Hindlimb muscle (tissue), 1 donor: ENCODE measurements at regions not wholly inside any gene's neighbourhood (a gene's known extent, or its start where the extent isn't known, plus 50 kb on each side); places are given as distances from the start of the nearest gene placed in this dataset.

Source experiments
- DNase-seq: peaks from one replicate; pipeline ENCODE4 v3.0.0-alpha.2; 2013

DNA sequence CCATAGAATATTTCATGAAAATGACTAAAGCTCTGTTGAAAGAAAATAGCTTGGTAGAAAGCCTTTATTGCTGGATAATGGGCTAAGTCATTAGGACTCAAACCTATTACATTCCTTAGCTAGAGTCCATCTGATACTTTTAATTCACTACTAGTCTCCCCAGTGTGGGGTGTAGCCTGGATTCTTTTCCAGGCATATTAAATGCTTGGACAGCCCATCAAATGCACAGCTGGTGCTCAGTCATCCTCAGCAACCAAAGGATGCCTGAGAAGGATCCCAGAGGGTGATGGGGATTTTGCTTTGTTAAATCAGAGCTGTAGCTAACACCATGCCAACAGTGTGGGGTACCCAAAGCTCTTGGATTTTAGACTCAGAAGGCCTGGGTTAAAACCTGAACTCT, 153.5 kb downstream of the DLEU7 start:
- DNase-seq: no peak

- no peak for DNase-seq
Measured at GRCh38 chr13:50691176-50691680, 152.3 kb downstream of the DLEU7 start.

DNA sequence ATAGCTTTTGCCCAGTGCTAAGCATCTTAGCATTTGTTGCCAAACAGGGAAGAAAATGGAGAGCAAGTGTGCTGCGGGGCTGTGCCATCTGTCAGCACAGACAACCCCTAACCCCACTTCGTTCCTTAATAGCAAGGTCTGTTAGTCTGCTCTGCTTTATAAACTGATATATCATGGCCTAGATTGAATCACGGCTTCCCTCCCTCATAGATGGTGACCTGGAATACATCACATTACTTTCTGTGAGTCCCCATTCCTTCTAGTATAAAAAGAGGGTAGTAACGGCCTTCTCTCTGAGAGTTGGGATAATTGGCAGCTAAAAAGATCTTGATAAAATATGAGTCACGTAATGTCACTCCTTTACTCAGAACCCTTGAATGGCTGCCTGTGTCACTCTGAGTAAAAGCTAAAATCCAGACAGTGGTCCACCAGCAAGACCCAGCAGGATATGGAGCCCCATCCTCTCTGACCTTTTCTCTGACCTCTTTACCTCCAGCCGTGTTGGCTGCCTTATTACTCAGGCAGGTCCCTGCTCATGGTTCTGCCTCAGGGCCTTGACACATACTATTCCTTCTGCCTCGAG, 151.7 kb downstream of the DLEU7 start:
- no peak for DNase-seq

GRCh38 chr13:50692396-50692915, 151.0 kb downstream of the DLEU7 start:
- no peak for DNase-seq

- no peak for DNase-seq
Measured at GRCh38 chr13:50693727-50694126, 149.8 kb downstream of the DLEU7 start.

DNA sequence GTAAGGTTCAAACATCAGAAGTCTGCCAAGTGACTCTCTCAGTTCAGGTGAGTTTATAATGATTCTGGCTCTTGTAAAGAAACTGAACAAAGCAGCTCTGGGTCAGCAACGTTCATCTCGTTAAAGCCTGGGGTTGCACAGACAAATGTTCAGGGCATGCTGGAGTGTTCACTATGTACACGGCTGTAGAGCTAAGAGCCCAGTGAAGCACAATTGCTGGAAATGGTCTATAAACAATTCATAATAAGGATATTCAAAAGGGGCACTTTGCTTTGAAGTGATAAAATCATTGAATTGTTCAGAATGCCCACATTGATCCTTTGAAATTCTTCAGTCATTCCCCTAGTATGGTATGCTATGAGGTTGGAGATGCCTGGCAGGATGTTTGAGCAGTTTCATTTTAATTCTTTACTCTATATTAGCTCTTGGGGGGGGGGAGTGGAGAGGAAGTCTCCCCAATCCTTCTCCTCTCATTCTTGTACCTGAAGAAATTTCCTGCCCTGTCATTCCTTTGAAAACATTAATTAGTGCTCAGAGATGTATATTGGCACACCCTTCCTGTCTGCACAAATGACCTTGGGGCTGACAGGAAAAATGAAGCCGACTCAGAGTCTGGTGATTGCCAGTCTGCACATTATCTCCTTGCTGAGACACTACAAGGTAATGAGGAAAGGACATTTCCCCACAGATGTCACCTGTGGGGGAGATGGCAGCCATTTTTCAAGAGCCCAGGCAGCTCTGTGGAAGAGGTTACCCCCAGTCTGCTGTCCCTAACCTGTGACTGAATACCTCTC, 145.5 kb downstream of the DLEU7 start:
- no peak for DNase-seq

DNA sequence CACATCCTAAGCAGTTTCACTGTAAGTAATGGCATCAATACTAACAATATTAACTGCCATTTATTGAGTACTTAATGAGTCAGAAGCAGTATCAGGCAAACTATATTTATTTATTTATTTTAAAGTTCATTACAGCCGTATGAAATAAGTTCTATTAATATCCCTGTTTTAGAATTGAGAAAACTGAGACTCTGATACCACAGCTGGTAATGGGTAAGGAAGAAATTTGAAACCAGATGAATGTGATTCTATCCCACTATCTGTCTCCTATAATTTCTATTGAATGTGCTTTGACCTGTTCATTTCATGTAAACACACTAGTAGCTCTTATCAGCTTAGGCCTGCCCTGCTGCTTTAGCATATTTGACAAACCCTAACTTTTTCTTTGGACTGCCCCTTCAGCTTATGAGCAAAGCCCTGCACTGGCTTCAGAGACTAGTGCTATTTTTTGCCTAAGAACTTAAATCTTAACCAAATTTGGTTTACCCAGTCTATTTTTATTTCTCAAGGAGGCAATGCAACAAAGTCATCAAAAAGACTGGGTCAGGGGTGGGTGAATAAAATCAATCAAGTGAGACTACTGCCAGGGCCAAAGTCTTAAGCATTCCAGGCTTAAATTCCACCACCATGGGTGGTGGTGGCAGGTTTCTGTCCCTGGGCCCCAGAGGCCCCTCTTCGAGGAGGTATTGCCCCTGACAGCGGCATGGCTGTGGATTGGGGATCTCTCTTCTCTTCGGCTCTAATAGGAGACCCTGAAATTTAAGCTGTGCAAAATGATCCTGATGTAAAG, 143.4 kb downstream of the DLEU7 start:
- DNase-seq: no peak

GRCh38 chr13:50700664-50701305, 142.7 kb downstream of the DLEU7 start:
- DNase-seq: no peak

GRCh38 chr13:50701469-50701868, 142.0 kb downstream of the DLEU7 start:
- DNase-seq: no peak

- DNase-seq: no peak
Measured at GRCh38 chr13:50706505-50706904, 137.0 kb downstream of the DLEU7 start.

DNA sequence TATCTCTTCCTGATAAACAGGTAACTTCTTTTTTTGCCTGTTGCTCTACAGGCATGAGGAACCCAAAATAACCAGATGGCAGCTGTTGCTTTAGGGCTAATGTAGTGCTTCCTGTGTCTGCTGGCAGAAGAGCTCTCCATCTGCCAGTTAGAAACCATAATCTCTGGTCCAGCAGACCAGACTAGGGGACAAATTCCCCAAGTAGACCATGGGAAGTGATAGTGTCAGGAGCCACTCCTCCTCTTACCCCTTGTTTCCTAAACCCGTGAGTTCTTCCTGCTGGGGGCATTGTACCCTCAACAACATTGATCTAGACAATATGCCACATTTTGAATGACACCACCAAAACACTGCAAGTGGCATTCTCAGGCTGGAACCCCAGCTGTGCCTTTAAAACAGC, 135.9 kb downstream of the DLEU7 start:
- DNase-seq: no peak

- DNase-seq: no peak
Measured at GRCh38 chr13:50708461-50708860, 135.0 kb downstream of the DLEU7 start.

- no peak for DNase-seq
Measured at GRCh38 chr13:50709058-50709457, 134.4 kb downstream of the DLEU7 start.

DNA sequence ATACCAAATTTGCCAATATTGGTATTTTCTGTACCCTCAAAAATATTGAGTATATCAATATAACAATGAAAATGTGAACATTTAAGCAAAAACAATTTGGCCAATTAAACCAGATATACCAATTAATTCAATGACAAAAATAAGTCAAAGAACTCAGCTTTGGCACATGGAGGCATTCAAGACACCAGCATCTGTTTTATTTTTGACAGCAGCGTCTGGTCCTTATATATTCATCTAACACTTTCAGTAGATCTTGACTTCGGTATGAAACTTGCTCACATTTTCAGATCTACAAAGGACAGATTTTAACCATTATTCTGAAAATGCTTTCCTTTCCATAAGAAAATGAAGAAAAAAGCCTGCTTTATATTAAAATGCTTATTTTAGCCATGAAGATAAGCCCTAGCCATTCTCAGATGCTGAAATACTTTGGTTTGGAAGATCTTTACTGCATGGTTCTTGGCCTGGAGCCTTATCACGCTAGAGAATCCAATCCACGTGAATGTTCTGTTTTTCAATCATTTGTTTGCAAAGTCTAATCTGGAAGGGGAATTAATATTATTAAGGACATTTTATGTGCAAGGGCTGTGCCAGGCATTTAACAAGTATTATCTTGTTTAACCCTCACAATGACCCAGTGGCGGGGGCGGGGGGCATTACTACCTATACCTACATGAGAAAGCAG, 132.2 kb downstream of the DLEU7 start:
- no peak for DNase-seq

DNA sequence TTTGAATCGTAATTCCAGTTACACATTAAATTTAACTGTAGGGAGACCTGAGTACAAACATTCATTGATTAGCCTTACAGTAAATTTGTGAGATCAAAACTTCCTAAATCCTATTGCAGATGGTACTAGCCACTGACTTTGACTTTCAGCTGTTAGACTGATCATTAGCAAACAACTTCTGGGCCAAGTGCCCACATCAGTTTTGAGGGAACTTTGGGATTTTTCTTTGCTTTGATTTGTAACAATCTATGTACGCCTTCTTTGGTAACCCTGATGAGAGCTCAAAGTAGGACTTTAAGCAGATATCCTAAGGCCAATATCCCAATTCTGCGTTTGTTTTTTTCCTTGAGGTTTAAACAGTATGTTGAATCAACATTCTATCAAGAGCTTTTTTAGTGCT, 131.5 kb downstream of the DLEU7 start:
- peak; percentile 21 for DNase-seq

DNA sequence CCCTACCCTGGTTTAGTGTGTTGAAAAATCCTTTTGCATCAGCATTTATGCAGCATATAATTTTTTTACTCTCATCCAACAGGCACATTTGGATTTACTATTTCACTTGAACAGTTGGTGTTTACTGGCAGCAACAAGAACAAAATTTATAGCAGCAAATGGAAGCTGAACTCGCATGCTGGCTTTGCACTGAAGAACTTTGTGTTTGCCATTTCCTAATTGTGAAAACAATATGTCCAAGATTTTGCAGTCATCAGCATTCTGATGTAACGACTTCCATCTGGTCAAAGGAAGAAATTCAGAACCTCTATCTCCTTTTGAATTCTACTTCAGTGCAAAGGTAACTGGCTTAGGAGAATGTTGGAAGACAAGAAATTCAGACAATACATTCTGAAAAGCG, 131.0 kb downstream of the DLEU7 start:
- DNase-seq: peak; percentile 52

- peak; percentile 40 for DNase-seq
Measured at GRCh38 chr13:50712881-50713280, 130.6 kb downstream of the DLEU7 start.

DNA sequence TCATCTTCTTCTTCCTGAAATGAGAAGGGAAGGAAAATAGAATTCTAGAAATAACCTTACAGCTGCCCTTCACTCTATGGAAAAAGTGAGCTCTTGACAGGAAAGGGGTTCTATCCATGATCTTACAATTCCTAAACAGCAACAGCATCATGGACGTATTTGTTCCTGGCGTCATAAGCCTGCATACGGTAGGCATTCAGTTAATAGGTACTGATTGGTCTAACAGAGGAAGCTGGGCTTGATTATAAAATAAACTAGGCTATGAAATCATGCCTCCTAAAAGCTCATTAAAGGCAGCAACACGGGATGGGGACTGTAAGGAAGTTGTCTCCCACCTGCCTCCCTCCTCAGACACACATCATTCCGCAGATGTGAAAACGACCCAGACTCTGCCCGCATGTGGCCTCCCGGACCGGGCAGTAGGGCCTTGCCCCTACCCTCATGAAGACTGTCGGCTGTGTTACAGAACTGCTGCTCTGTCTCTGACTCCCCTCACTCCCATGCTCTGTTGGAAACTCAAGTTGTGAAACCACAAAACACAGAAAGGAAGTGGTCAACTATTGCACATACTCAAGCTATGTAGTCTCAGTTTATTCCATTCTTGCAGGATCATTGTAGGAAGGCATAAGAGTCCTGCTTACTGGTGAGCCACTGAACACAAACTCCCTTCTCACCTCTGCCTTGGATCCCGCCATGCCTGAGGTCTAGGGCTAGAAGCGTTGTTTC, 129.8 kb downstream of the DLEU7 start:
- DNase-seq: peak; percentile 19

DNA sequence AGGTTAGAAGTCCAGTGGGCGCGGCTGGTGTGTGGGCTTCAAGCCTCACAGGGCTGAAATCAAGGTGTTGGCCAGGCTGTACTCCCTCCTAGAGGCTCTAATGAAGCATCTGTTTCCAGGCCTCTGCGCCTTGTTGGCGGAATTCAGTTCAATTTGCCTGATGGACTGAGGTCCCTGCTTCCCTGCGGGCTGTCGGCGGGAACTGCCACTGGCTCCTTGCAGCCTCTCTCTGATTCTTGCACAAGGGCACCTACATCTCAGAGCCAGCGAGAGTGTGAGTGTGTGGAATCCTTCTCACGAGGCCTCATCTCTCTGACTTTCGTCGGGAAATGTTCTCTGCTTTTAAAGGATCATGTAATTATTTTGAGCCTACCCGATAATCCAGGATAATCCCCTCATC, 128.6 kb downstream of the DLEU7 start:
- no peak for DNase-seq

GRCh38 chr13:50715402-50716146, 127.9 kb downstream of the DLEU7 start:
- peak; percentile 22 for DNase-seq
